ENCODE measurements at regions not wholly inside any gene's neighbourhood (a gene's known extent, or its start where the extent isn't known, plus 50 kb on each side); places are given as distances from the start of the nearest gene placed in this dataset.

GRCh38 chr9:84456527-84456926 is 116.0 kb upstream of the SLC28A3 start:
- DNase-seq = no peak

GRCh38 chr9:84460695-84461094 is 120.1 kb upstream of the SLC28A3 start:
- no peak for DNase-seq

DNA sequence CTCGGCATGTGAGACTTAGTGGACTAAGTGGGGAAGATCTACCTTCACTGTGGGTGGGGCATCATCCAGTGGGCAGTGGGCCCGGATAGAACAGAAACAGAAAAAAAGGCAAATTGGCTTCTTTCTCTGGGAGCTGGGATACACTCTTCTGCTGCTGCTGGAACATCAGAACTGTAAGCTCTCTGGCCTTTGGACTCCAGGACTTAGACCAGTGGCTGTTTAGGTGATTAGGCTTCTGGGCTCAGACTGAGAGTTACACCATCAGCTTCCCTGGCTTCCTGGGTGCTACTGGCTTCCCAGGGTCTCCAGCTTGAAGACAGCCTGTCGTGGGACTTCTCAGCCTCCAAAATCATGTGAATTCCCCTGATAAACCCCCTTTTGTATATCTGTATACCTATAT is 122.7 kb upstream of the SLC28A3 start:
- DNase-seq = no peak

- no peak for DNase-seq
These were observed 126.2 kb upstream of the SLC28A3 start for GRCh38 chr9:84466580-84467285.

DNA sequence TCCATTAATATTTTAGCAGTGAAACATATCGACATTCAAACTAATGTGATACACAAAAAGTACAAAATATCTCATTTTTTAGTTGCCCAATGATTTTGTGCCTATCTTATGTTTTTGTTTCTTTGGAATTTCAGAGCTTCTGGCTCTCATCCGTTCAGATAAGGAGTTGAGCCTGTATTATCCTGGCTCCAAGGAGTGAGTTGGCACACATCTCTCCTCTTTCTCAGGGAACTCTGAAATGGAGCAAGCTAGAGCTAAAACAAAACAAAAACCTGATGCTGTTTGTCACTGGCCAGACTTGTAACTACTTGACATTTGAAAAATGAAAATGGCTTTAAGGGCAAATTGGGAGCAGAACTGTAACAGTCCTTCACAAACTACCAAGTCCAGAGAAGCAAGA is 131.3 kb upstream of the SLC28A3 start:
- no peak for DNase-seq

- no peak for DNase-seq
These were observed 138.4 kb upstream of the SLC28A3 start for GRCh38 chr9:84478996-84479395.

DNA sequence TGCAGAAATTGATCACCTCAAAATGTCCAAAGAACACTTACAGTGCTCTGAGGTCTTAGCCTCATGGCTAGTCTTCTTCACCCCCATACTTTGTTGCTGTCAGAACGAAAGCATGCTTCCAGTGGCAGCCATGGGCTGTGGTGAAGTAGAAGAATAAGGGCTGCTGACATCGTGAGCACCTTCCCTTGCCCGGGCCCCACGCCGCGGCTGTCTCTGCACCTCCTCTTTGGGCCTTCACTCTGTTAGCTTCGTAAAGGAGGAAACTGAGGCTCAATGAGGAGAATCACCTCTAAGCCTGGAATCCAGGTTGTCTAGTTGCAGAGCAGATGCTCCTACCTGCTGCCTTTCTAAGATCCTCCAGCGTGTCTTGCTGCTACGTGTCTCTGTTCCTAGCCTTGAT is 139.5 kb upstream of the SLC28A3 start:
- no peak for DNase-seq

- no peak for DNase-seq
These were observed 140.7 kb upstream of the SLC28A3 start for GRCh38 chr9:84481231-84481630.

DNA sequence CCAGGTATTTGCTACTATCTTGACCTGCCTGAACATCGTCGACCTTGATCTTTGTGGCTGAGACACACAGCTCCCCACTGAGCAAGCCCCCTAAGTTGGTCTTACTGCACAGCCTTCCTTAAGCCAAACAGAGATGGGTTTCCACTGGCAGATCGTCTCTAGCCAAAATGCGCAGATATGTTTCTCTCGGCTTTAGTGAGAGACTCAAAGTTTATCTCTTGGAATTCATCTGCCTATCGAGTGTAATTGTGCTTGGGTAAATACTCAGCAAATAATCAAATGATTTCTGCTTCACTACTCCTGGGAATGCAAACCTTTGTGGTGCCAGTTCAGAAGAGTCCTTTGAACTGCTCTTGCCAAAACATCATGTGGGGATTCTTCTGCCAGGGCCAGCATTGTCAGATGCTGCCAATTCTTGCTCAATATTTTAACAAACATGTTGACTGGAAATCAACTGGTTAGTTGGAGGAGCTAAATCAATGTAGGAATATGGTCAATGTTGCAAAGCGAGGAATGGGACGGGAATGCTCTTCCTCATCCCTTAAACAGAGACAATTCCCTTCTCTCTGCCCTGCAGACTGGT is 141.2 kb upstream of the SLC28A3 start:
- DNase-seq = no peak

- no peak for DNase-seq
These were observed 142.0 kb upstream of the SLC28A3 start for GRCh38 chr9:84482607-84483006.

DNA sequence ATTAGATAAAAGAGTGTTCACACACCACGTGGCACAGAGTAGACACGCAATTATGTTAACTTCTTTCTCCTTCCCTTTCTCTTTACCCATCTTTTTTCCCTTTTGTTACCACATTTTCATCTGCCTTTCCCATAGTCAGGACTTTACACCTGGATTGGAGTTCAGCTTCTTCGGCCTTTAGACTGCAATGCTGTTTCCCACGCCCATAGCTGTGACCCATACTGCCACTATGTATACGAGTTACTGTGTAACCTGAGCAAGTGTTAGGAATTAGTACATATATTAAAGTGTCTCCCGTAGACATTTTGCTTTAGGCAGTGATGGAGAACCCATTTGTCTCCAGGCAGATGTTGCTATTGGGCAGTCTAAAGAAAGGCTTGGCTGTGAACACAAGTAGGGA is 143.6 kb upstream of the SLC28A3 start:
- DNase-seq = no peak

DNA sequence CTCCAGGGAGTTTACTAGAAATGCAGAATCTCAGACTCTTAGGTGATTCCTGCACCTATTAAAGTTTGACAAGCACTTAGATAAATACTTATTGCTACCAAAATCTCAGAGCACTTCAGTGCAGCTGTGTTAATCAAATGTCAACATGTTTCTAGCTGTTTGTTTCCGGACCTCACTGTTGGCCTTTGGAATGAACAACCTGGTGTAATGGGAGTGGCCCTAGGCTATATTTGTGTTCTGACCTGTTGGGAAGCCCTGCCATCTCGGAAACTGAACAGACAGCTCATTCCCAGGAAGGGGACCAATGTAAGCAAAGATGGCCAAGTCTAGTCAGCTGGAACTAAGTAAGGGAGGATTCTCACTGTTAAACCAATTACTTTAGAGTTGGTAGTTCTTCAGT is 145.0 kb upstream of the SLC28A3 start:
- DNase-seq = no peak

DNA sequence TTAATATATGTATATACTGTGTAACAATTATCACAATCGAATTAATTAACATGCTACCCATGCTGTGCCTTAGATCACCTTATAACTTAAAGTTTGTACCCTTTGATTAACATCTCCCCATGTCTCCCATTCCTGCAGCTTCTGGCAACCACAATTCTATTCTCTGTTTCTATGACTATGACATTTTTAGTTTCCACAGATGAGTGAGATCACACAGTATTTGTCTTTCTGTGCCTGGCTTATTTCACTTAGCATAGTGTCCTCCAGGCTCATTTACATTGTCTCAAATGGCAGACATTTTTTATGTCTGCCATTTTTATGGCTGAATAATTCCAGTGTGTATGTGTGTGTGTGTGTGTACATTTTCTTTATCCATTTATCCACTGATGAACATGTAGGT is 146.1 kb upstream of the SLC28A3 start:
- DNase-seq = no peak

DNA sequence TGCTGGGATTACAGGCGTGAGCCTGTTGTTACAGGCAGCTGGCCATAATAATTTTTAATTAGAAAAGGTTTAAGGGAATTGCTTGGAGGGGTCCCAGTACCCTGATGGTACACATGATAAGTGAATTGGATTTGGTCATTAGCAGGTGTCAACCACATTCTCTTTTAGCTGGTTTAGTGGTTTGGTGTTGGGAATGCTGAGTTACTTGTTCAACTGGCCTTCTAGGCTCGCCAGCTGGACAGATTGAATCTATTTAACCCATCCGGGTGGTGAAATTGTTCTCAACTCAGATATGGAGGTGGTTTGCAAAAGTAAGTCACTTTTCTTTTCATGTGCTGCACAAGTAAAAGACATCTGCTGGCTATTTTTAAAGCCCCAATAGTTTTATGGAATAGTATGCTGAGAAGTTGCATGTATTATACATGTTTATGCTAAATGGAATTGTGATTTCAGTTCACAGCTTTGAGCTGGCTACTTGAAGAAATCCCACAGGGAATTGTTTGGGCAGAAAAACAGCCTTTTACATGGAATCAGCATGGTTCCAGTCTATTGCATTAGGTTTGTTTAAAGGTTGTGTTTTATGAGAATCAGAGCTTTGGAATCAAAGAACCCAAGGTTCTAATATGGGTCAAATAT is 149.8 kb upstream of the SLC28A3 start:
- DNase-seq = no peak

- no peak for DNase-seq
These were observed 150.3 kb upstream of the SLC28A3 start for GRCh38 chr9:84490842-84491325.

DNA sequence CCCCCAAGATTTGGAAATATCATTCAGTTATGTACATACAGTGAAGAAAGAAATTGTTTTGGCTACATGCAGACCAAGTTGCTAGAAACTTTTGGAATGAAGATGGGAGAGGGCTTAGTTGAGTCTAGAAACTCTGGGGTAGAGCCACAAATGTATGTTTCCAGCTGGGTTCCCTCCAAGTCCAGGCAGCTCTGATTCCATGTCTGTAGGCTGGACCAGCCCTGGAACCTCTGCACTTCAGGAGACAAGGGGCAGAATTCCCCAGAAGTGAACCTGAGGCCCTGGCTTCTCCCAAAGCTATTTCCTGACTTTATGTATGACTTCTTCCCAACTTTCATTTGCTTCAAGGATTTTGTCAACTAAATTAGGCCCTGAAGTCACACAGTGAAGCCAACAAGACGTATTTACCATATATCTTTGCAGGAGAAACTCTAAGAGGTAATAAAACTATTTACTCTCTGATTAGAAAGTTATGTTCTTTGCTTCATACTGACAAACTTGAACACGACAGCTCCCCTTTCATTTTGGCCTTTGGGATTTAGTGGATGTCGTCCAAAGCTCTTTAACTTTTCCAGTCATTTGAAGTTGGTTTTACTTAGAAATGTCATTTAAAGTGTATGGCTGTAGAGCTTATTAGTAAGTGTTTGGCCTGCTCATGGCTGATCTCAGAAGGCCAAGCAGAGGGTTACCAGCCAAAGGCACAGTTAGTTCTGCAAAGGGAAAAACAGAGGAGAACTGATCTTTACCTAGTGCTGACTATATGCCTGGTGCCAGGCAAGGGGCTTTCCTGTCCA is 152.0 kb upstream of the SLC28A3 start:
- DNase-seq = no peak

GRCh38 chr9:84493284-84493947 is 152.9 kb upstream of the SLC28A3 start:
- DNase-seq = no peak

DNA sequence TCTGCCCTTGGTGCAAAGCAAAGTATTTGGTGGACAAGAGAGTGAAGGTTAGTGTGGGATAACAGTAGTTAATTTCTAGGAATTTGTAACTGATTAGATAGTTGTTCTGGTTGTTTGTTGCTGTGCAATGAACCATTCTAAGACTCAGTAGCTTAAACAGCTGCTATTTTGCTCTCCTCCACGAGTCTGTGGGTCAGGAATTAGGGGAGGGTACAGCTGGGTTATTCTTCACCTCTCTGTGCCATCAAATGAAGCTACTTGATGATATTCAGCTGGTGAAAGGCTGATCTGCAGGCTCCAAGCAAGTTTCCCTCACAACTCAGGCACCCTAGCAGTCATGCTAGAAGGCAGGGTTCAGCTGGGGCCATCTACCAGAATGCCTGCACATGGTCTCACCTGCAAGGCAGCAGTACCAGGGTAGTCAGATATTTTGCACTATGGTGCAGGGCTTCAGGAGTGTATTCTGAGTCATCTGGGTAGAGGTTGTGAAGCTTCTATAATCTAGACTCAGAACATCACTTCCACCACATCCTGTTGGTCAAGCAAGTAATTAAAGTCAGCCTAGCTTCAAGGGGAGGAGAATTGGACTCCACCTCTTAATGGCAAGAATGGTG is 159.5 kb upstream of the SLC28A3 start:
- no peak for DNase-seq

GRCh38 chr9:84500826-84501225 is 160.3 kb upstream of the SLC28A3 start:
- no peak for DNase-seq

- peak; percentile 10 for DNase-seq
These were observed 161.0 kb upstream of the SLC28A3 start for GRCh38 chr9:84501587-84501986.

GRCh38 chr9:84502066-84502465 is 161.5 kb upstream of the SLC28A3 start:
- DNase-seq = no peak

GRCh38 chr9:84504360-84504759 is 163.8 kb upstream of the SLC28A3 start:
- peak; percentile 33 for DNase-seq
